MM.1S (cell line): ENCODE measurements at regions not wholly inside any gene's neighbourhood (a gene's known extent, or its start where the extent isn't known, plus 50 kb on each side); places are given as distances from the start of the nearest gene placed in this dataset.

Experiments
- DNase-seq: peaks from one replicate; pipeline ENCODE4 v3.0.0-alpha.2; 2015
- H2AFZ ChIP-seq: fragments of 300-600 bp; sonication (generic); 2 replicates; pipeline ENCODE4 v1.6.0; 2016; ENCODE audit warnings: antibody characterized with exemption, low read length
- H3F3A ChIP-seq: fragments of 300-600 bp; sonication (generic); 2 replicates; pipeline ENCODE4 v1.6.1; 2016; ENCODE audit warnings: mild to moderate bottlenecking, antibody characterized with exemption, low read length, moderate library complexity, mixed read lengths; ENCODE audit not compliant: insufficient read depth
- H3K27ac ChIP-seq: fragments of 300-600 bp; sonication (generic); 2 replicates; pipeline ENCODE4 v1.5.1; 2016; ENCODE audit warnings: mild to moderate bottlenecking, low read length
- H3K27me3 ChIP-seq: fragments of 300-600 bp; sonication (generic); replicated peaks from 2 replicates; pipeline ENCODE4 v1.6.0; 2016; ENCODE audit warnings: low read length; ENCODE audit not compliant: insufficient read depth
- H3K36me3 ChIP-seq: fragments of 300-600 bp; sonication (generic); replicated peaks from 2 replicates; pipeline ENCODE4 v1.6.1; 2016; ENCODE audit warnings: mild to moderate bottlenecking, low read length, mixed read lengths; ENCODE audit not compliant: insufficient read depth
- H3K4me1 ChIP-seq: fragments of 300-600 bp; sonication (generic); 2 replicates; pipeline ENCODE4 v1.6.1; 2016; ENCODE audit warnings: low read length, mixed read lengths
- H3K4me2 ChIP-seq: fragments of 300-600 bp; sonication (generic); 2 replicates; pipeline ENCODE4 v1.6.0; 2016; ENCODE audit warnings: low read depth, low read length
- H3K4me3 ChIP-seq: fragments of 300-600 bp; sonication (generic); 2 replicates; pipeline ENCODE4 v1.5.1; 2016; ENCODE audit warnings: low read length, mixed read lengths
- H3K79me2 ChIP-seq: fragments of 300-600 bp; sonication (generic); 2 replicates; pipeline ENCODE4 v1.6.1; 2016; ENCODE audit warnings: mixed run types, low read length, mixed read lengths
- H3K9ac ChIP-seq: fragments of 300-600 bp; sonication (generic); 2 replicates; pipeline ENCODE4 v1.6.1; 2016; ENCODE audit warnings: low read length, mixed read lengths
- H3K9me2 ChIP-seq: fragments of 300-600 bp; sonication (generic); replicated peaks from 2 replicates; pipeline ENCODE4 v1.6.1; 2016; ENCODE audit warnings: mild to moderate bottlenecking, low read length, mixed read lengths; ENCODE audit not compliant: insufficient read depth
- H3K9me3 ChIP-seq: fragments of 300-600 bp; sonication (generic); replicated peaks from 2 replicates; pipeline ENCODE4 v1.6.1; 2016; ENCODE audit warnings: mild to moderate bottlenecking, low read length, mixed read lengths; ENCODE audit not compliant: insufficient read depth
- H4K20me1 ChIP-seq: fragments of 300-600 bp; sonication (generic); 2 replicates; pipeline ENCODE4 v1.6.1; 2016; ENCODE audit warnings: mild to moderate bottlenecking, low read length, moderate library complexity, mixed read lengths; ENCODE audit not compliant: insufficient read depth
- EZH2 ChIP-seq: fragments of 300-600 bp; sonication (generic); optimal IDR thresholded peaks from 2 replicates; pipeline ENCODE3; 2017; ENCODE audit warnings: low read depth, mild to moderate bottlenecking, antibody characterized with exemption, low read length, mixed read lengths
- EZH2phosphoT487 ChIP-seq: fragments of 300-600 bp; sonication (generic); IDR thresholded peaks from 2 replicates; pipeline ENCODE4 v1.6.1; 2018; ENCODE audit warnings: antibody characterized with exemption, low read length
- TF ChIP-seq, protein P1 (sequence below): fragments of 300-600 bp; sonication (generic); IDR thresholded peaks from 2 replicates; pipeline ENCODE4 v1.5.1; 2016; ENCODE audit warnings: antibody characterized with exemption, low read length, mixed read lengths

DNA sequence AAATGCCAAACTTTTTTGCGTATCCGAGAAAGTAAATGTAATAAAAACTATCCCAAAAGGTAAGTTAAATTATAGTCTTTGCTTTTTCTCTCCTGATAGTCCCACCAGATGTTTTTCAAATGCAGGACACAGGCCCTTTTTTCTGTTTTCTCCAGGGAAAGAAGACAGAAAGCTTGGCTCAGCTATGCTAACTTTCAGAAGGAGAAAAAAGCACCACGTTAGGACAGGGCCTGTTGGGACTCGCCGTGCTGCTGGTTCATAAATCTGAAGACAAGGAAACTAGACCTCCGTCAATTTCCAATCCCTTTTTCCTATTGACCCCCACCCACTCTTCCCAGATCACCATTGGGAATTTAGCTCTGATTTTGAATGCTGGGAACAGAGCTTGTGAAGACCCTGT, 220.9 kb upstream of the SFRP2 start:
- no peaks in the 10 kb centered on the region for H3K9me2 ChIP-seq
- no peaks in the 10 kb centered on the region for H3K36me3 ChIP-seq
- no peaks in the 10 kb centered on the region for H3K9me3 ChIP-seq
- no peak overlapping the region for H2AFZ ChIP-seq
- TF ChIP-seq EZH2phosphoT487 = no peak
- TF ChIP-seq EZH2 = no peak
- TF ChIP-seq, protein P1, sequence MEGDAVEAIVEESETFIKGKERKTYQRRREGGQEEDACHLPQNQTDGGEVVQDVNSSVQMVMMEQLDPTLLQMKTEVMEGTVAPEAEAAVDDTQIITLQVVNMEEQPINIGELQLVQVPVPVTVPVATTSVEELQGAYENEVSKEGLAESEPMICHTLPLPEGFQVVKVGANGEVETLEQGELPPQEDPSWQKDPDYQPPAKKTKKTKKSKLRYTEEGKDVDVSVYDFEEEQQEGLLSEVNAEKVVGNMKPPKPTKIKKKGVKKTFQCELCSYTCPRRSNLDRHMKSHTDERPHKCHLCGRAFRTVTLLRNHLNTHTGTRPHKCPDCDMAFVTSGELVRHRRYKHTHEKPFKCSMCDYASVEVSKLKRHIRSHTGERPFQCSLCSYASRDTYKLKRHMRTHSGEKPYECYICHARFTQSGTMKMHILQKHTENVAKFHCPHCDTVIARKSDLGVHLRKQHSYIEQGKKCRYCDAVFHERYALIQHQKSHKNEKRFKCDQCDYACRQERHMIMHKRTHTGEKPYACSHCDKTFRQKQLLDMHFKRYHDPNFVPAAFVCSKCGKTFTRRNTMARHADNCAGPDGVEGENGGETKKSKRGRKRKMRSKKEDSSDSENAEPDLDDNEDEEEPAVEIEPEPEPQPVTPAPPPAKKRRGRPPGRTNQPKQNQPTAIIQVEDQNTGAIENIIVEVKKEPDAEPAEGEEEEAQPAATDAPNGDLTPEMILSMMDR = no peak
- H3K9ac ChIP-seq = no peak overlapping the region
- DNase-seq = no peak
- no peaks in the 10 kb centered on the region for H3K79me2 ChIP-seq
- H4K20me1 ChIP-seq = no peaks in the 10 kb centered on the region
- no peak overlapping the region for H3K4me2 ChIP-seq
- no peak overlapping the region for H3K4me3 ChIP-seq
- no peak overlapping the region for H3K27ac ChIP-seq
- no peaks in the 10 kb centered on the region for H3K27me3 ChIP-seq
- H3F3A ChIP-seq = no peaks in the 10 kb centered on the region
- no peaks in the 10 kb centered on the region for H3K4me1 ChIP-seq

- no peaks in the 10 kb centered on the region for H3K9me2 ChIP-seq
- TF ChIP-seq, protein P1 = no peak
- TF ChIP-seq EZH2phosphoT487 (no peak), EZH2 (no peak)
- H2AFZ ChIP-seq = no peak overlapping the region
- DNase-seq = no peak
- no peaks in the 10 kb centered on the region for H4K20me1 ChIP-seq
- no peaks in the 10 kb centered on the region for H3K36me3 ChIP-seq
- no peak overlapping the region for H3K9ac ChIP-seq
- H3K4me1 ChIP-seq = no peaks in the 10 kb centered on the region
- H3K27ac ChIP-seq = no peak overlapping the region
- no peak overlapping the region for H3K4me2 ChIP-seq
- H3F3A ChIP-seq = no peaks in the 10 kb centered on the region
- H3K79me2 ChIP-seq = no peaks in the 10 kb centered on the region
- no peaks in the 10 kb centered on the region for H3K27me3 ChIP-seq
- no peak overlapping the region for H3K4me3 ChIP-seq
- H3K9me3 ChIP-seq = no peaks in the 10 kb centered on the region
Measured at GRCh38 chr4:154009191-154009590, 220.3 kb upstream of the SFRP2 start.

DNA sequence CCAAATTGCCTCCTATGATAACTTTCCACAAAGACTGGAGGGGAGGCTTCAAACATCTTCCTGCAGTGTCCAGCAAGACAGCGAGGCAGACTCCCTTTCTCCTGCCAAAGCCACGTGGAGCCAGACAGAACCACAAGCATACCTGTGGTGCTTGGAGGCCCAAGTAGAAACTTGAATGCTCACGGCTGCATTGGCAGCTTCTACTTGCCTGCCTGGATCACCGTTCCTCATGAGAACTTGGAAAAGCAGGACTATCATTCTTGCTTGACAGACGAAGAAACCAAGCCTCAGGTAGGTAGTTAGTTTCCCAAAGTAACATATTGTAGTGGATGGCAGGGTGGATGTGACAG, 216.3 kb upstream of the SFRP2 start:
- Histone ChIP-seq H3K9me3 (no peaks in the 10 kb centered on the region), H4K20me1 (no peaks in the 10 kb centered on the region), H3F3A (no peaks in the 10 kb centered on the region), H3K27ac (no peak overlapping the region), H3K79me2 (no peaks in the 10 kb centered on the region), H3K9me2 (no peaks in the 10 kb centered on the region), H3K27me3 (no peaks in the 10 kb centered on the region), H3K9ac (no peak overlapping the region), H2AFZ (no peak overlapping the region), H3K4me3 (no peak overlapping the region), H3K4me1 (no peaks in the 10 kb centered on the region), H3K36me3 (no peaks in the 10 kb centered on the region), H3K4me2 (no peak overlapping the region)
- DNase-seq = no peak
- TF ChIP-seq EZH2 (no peak), EZH2phosphoT487 (no peak)
- TF ChIP-seq, protein P1 = no peak
